Activated CD8-positive, alpha-beta memory T cell treated with anti-CD3 and anti-CD28 coated beads for 1 hour (primary cell): ENCODE measurements at regions not wholly inside any gene's neighbourhood (a gene's known extent, or its start where the extent isn't known, plus 50 kb on each side); places are given as distances from the start of the nearest gene placed in this dataset.

Experiments used
- DNase-seq, 2 donors: peaks; one replicate each; pipeline ENCODE4 v3.0.0-alpha.2; 2020; ENCODE audit warnings: low read depth in 1 of 2; ENCODE audit errors: extremely low read depth in 1 of 2

DNA sequence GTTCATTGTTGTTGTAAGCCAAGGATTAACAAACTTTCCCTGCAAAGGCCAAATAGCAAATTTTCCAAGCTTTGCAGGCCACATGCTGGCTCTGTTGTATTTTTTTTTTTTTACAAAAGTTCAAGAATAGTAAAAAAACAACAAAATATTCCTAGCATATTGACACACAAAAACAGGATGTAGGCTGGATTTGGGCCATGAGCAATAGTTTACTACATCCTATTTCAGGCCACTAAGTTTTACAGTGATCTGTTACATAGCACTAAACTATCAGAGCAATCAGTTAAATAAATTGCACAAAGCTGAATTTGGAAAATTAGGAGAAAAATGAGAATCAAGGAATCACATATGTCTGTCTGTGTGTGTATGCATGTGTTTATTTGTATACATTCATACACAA lies 491.8 kb upstream of the GHITM start:
- no peak for DNase-seq

DNA sequence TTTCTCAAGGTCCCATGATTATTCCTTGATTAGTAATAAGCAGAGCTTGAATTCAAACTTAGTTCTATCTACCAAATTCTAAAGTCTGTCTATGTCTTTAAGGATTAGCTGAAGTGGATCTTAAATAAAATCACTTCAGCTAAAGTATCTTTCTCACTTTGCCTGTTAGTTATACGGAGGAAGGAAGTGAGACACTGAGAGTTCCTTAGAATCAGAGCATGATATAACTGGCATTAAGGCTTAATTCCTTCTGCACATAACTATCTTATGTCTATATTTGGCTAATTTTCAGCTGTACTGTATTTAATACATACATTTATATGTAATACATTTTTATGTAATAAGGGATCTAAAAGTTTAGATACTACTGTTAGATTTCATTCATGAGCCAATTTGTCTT lies 491.1 kb upstream of the GHITM start:
- no peak for DNase-seq

DNA sequence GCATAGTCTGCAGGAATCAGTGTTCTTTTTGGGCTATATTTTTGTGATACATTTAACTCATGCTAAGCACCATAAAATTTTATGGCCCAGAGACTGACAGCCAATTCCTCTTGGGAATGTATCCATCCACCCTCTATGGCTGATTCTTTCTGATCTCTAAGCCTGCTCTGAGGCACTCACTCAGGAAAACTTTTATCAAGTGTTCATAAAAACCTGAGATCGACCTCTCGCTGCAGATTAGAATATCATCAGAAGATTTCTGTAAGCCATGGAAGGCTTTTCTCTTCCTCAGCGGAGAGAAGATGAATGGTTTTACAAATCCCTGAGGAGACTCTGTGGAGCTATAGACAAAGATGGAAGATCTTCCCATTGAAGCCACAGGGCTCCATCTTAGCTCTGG lies 489.8 kb upstream of the GHITM start:
- no peak for DNase-seq

- no peak for DNase-seq
Observed at GRCh38 chr10:83654689-83655088, 484.6 kb upstream of the GHITM start.

- DNase-seq: no peak
Observed at GRCh38 chr10:83656924-83657323, 482.4 kb upstream of the GHITM start.

DNA sequence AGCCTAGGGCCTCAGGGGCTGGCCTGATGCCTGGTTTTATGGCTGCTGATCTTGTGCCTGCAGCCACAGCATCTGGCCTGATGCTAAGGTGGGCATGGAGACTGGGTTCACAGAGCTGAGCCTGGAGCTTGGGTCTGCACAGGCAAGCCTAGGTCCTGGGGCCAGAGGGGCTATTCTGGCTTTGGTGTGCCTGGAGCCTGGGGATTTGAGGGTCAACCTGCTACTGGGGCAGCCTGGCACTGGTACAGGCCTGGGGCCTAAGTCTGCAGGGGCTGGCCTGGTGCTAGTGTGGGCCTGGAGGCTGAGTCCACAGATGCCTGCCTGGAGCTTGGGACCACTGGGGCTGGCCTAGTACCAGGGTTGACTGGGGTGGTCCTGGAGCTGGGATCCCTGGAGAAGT lies 481.8 kb upstream of the GHITM start:
- no peak for DNase-seq

GRCh38 chr10:83663918-83664317 lies 475.4 kb upstream of the GHITM start:
- DNase-seq: no peak

- no peak for DNase-seq
Observed at GRCh38 chr10:83666762-83667161, 472.5 kb upstream of the GHITM start.

DNA sequence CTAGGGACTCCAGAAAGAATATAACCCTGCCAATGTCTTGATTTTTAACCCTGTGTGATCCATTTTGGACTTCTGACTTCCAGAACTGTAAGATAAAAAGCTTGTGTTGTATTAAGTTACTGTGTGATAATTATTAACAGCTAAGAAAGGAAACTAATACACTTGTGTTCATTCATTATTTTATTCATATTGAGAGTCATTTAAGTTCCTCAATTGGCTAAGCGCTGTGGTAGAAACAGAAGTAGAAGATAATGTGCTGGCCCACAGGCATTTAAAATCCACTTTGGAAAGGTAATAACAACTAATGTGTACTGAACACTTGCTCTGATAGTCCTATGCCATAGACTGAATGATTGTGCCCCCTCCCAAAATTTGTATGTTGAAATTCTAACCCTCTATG lies 471.7 kb upstream of the GHITM start:
- no peak for DNase-seq

GRCh38 chr10:83673316-83673715 lies 466.0 kb upstream of the GHITM start:
- DNase-seq: no peak

DNA sequence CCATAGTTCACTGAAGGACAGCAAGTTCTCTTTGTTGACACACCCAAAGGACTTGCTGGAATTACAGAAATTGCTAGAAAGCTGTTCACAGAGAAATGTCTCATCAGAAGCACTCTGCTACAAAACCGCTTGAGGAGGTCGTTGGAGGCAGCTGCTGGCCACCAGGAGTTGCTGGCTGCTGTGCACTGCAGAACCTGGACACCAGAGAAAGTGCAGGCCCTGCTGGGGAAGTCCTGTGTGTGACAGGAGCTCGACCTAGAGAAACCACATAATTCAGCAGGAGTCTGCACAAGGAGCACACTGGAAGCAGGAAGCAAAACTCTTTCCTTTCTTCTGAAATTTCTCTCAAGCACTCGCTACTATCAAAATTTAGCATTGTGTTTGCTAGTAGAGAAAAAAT lies 461.5 kb upstream of the GHITM start:
- DNase-seq: no peak

DNA sequence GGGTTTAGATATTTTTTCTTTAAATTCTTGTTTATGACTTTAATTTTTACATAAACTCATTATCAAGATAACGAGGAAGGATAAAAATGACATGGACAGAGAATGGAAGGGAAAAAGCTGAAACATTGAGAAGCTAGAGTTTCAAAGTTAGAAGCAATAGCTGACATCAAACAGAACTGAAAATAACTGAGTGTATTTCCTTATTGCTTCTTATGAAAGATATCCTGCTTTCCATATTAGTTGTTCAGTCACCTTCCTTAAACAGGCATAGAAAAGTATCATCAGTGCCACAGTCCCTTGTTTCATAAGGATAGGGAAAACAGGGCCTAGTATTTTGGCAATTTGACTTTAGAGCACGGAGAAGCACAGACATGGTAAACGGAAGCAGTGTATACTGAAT lies 460.5 kb upstream of the GHITM start:
- DNase-seq: no peak

DNA sequence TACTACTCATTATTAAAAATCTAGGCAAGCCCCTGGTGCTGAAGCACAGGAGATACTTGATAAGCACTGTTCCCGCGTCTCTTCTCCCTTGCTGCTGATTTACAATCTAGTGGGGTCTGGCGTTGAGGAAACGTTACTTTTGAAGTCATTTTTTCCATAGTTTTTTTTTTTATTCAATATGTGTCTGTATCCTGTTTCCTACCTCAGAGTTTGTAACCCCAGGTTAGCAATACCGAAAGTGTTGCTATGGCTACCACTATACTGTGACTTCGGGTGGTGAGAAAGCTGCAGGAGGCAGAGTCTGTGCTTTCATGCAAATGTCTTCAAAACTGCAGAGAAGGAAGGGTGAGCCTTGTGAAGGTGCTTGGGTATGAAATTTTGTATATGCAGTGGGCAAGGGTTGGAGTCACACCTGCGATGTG lies 458.8 kb upstream of the GHITM start:
- no peak for DNase-seq

- DNase-seq: no peak
Observed at GRCh38 chr10:83682414-83682813, 456.9 kb upstream of the GHITM start.

- DNase-seq: no peak
Observed at GRCh38 chr10:83685458-83685857, 453.9 kb upstream of the GHITM start.

DNA sequence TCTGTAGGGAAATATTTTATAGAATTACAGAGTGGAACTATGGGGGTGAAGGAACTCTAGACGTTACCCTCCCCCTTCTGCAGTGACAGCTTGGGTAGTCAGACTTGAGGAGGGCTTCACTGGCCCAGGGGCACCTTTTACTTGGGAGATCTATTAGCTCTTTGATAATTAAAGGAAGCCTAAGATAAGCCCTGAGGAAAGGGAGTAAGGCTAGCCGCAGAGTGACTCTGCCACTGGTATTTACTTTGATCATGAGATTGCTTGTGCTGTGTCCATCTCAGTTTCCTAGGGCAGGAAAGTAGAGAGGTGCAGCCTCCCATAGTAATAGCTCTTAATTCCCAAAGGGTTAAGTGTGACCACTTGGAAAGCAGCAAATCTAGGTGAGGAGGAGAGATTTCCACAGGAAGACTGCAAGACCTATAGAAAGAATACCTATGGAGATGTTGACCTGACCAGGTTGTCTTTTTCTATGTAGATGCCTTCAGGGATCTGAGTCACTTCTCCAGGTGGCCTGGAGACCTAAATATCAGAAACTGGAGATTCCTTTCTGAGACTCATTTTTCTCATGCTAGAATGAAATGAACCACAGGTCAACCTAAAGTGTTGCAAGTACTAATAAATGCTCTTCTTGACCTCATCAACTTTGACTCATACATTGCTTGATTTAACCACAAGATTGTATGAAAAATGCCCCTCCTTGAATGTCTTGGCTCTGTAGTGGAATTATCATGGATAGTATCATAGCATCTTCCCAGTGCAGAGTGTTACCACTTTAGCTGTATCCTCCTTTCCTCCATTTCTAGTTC lies 447.3 kb upstream of the GHITM start:
- DNase-seq: no peak

GRCh38 chr10:83698899-83699298 lies 440.4 kb upstream of the GHITM start:
- no peak for DNase-seq

DNA sequence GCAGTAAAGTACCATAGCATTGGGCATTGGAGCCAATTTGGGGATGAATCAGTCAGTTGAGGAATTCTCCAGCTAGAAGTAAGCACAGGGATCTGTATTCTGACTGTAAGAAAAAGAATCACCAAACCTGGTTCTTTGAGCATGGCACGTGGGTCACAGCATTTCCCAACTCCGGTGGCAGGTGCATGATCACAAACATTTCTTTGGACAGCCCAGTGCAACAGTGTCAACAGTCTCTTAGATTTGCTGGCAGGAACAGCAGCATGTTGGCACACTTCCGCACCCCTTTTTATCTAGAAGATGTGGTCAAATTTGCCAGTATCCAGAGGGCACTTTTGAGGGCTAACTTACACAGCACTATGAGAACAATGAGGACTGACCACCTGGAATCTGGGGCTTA lies 437.5 kb upstream of the GHITM start:
- no peak for DNase-seq

DNA sequence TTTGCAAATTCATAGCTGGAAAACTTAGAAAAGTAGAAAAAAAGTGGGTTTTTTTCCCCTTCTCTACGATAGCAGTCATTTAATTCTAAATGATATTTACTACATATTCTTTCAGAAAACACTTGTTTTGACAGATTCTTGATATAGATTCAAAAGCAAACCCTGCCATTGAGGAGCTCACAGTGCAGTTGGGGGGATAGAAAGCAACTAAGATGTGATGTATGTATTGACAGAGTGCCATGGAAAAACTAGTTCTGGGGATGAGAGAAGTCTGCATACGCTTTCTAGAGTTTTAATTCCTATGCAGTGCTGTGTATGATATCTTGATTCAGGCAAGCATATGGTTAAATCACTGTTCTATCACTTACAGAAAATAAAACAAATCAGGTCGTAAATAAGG lies 436.6 kb upstream of the GHITM start:
- DNase-seq: no peak

- no peak for DNase-seq
Observed at GRCh38 chr10:83706120-83706519, 433.2 kb upstream of the GHITM start.

DNA sequence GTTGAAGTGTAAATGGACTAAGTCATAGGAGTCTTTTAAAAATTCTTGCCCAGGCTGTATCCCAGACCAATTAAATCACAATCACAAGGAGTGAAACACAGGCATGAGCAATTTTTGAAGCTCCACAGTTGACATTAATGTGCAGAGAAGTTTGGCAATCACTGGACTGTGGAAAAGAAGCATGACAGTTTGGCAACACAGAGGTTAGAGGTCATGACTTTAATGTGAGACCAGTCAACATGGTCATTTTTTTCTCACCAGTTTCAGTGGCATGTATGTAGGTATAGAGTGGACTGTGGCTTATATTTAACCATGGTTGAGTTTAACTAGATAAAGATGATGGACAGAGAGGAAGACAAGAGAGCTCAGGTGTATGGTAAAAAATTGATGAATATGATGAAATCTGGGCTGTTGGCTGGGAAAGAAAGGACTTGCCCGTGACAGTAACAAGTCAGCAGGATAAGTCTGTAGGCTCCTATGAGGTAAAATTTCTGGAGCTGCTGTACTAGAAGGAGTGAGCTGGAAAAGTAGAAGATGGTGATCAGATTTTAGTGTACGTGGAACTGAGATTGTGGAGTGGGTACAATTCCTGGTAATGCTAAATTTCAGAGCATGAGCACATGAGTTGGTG lies 432.2 kb upstream of the GHITM start:
- DNase-seq: no peak

DNA sequence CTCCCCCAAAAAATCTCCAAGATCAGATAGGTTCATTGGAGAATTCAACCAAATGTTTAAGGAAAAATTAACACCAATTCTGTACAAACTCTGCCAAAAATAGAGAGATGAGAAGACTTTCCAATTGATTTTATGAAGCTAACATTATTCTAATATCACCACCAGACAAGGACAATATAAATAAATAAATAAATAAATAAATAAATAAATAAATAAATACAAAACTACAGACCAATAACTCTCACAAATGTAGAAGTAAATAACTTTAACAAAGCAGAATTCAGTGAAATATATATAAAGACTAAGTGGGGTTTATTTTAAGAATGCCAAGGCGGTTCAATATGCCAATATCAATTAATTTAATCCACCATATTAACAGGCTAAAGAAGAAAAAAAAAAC lies 425.9 kb upstream of the GHITM start:
- DNase-seq: no peak

DNA sequence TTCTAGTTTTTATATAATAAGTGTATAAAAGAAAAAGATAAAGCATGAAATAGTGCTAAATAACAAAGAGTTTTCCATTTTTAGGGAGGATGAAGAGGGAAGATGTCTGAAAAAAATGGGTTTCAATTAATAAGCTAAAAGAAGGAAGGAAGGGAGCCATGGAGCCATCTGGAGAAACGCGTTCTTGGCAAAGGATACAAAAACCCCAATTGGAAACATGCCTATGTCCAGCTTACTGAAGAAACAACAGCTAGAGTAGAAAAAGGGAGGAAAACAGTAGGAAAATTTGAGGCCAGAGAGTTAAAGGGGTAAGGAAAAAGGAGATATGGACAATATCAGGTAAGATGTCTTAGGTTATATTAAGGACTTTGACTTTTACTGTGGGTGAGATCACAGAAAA lies 416.2 kb upstream of the GHITM start:
- no peak for DNase-seq
